ENCODE measurements at regions not wholly inside any gene's neighbourhood (a gene's known extent, or its start where the extent isn't known, plus 50 kb on each side); places are given as distances from the start of the nearest gene placed in this dataset.

DNA sequence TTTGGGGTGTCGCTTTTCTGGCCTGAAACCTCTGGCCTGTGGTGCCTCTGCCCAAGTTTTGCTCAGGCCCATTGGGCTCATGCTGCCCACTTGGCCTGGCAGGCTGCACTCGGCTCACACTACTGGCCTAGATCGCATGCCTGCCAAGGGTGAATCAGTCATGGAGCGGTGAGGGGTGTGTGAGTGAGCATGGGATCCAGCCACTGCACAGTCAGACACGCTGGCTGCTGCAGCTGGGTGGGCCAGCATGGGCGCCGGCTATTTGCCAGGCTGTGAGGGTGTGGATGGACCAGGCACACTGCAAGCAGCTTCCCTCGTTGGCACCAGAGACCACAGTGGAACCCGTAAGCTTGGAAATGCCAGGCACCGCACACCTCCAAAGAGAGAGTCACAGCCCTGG, 145.4 kb upstream of the CNR1 start:
- Mint-ChIP-seq H3K4me1 (no peaks in the 10 kb centered on the region), H3K27ac (no peak overlapping the region), H3K27me3 (peaks cover 11% of the 10 kb centered on the region), H3K9me3 (ENCODE audit: insufficient read depth) (peaks cover 1% of the 10 kb centered on the region), H3K4me3 (no peak overlapping the region)
- Histone ChIP-seq H3K9me3 (ENCODE audit: control extremely low read depth in 1 of 3, control insufficient read depth in 2 of 3, insufficient read depth in 1 of 3, low read length in 2 of 3) (peaks cover 0 to 11% (median 0%) of the 10 kb centered on the region in 3 donors), H3K27me3 (replicated peaks in 1 of 4; ENCODE audit: control extremely low read depth in 1 of 4, control insufficient read depth in 3 of 4, insufficient read depth in 4 of 4, low read length in 3 of 4) (peaks cover 0 to 6% (median 1%) of the 10 kb centered on the region in 4 experiments), H3K4me3 (ENCODE audit: control extremely low read depth in 1 of 5, extremely low read depth in 1 of 5, insufficient read depth in 1 of 5, low read depth in 2 of 5, low read length in 4 of 5) (no peak overlapping the region), H3K79me2 (ENCODE audit: control insufficient read depth, insufficient read depth, low read length) (no peaks in the 10 kb centered on the region), H2AFZ (ENCODE audit: insufficient read depth, low read depth, low read length, poor library complexity, severe bottlenecking) (no peak overlapping the region), H3K4me1 (ENCODE audit: control insufficient read depth in 2 of 2, insufficient read depth in 2 of 2, low read length in 2 of 2) (no peaks in the 10 kb centered on the region), H3K36me3 (replicated peaks in 1 of 2; ENCODE audit: control extremely low read depth in 1 of 2, control insufficient read depth in 1 of 2, extremely low read depth in 1 of 2, insufficient read depth in 2 of 2, low read length in 1 of 2) (no peaks in the 10 kb centered on the region), H3K9ac (ENCODE audit: low read length) (no peak overlapping the region), H4K20me1 (ENCODE audit: control insufficient read depth, insufficient read depth, low read length, poor library complexity, severe bottlenecking) (no peaks in the 10 kb centered on the region), H3K27ac (ENCODE audit: low read length in 2 of 2) (no peak overlapping the region), H3K4me2 (replicated peaks; ENCODE audit: low read depth, low read length, poor library complexity, severe bottlenecking) (no peak overlapping the region)
- intact Hi-C loops (cut with micrococcal nuclease), result no loop called here
- no peak for TF ChIP-seq EZH2 (IDR thresholded peaks at IDR 0.05; ENCODE audit: borderline replicate concordance, insufficient read depth, low read depth, low read length, poor library complexity, severe bottlenecking)
- TF ChIP-seq, protein P1, sequence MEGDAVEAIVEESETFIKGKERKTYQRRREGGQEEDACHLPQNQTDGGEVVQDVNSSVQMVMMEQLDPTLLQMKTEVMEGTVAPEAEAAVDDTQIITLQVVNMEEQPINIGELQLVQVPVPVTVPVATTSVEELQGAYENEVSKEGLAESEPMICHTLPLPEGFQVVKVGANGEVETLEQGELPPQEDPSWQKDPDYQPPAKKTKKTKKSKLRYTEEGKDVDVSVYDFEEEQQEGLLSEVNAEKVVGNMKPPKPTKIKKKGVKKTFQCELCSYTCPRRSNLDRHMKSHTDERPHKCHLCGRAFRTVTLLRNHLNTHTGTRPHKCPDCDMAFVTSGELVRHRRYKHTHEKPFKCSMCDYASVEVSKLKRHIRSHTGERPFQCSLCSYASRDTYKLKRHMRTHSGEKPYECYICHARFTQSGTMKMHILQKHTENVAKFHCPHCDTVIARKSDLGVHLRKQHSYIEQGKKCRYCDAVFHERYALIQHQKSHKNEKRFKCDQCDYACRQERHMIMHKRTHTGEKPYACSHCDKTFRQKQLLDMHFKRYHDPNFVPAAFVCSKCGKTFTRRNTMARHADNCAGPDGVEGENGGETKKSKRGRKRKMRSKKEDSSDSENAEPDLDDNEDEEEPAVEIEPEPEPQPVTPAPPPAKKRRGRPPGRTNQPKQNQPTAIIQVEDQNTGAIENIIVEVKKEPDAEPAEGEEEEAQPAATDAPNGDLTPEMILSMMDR (IDR thresholded peaks at IDR 0.05), result no peak
- 90% methylated on average over 10 of the region's 10 CpGs for WGBS (ENCODE audit: insufficient coverage)
- ChIA-PET CTCF (interaction anchor here (0.6 kb wide), 1 partner anchor 12 kb away, joined by 3 read pairs; no protein-coding TSS in a partner anchor), POLR2A (no interaction called here)
- no peak for ATAC-seq (ENCODE audit: low read depth)
- DNase-seq, result no peak

GRCh38 chr6:88304520-88304919, 138.4 kb upstream of the CNR1 start:
- H3K4me3 Mint-ChIP-seq, result no peak overlapping the region
- no peak for TF ChIP-seq EZH2 (IDR thresholded peaks at IDR 0.05; ENCODE audit: borderline replicate concordance, insufficient read depth, low read depth, low read length, poor library complexity, severe bottlenecking)
- TF ChIP-seq, protein P1 (IDR thresholded peaks at IDR 0.05), result no peak
- ATAC-seq (ENCODE audit: low read depth) (no peak), DNase-seq (no peak)
- H3K9me3 Mint-ChIP-seq (ENCODE audit: insufficient read depth), result peaks cover 2% of the 10 kb centered on the region
- ChIA-PET CTCF (interaction anchor here (1.1 kb wide), 1 partner anchor 68 kb away, joined by 3 read pairs; no protein-coding TSS in a partner anchor), POLR2A (no interaction called here)
- no peaks in the 10 kb centered on the region for H3K4me1 Mint-ChIP-seq
- Histone ChIP-seq H3K4me2 (replicated peaks; ENCODE audit: low read depth, low read length, poor library complexity, severe bottlenecking) (no peak overlapping the region), H3K79me2 (ENCODE audit: control insufficient read depth, insufficient read depth, low read length) (no peaks in the 10 kb centered on the region), H3K4me1 (ENCODE audit: control insufficient read depth in 2 of 2, insufficient read depth in 2 of 2, low read length in 2 of 2) (no peaks in the 10 kb centered on the region), H3K27ac (ENCODE audit: low read length in 2 of 2) (no peak overlapping the region), H3K9me3 (ENCODE audit: control extremely low read depth in 1 of 3, control insufficient read depth in 2 of 3, insufficient read depth in 1 of 3, low read length in 2 of 3) (peaks cover 0 to 6% (median 1%) of the 10 kb centered on the region in 3 donors), H3K4me3 (ENCODE audit: control extremely low read depth in 1 of 5, extremely low read depth in 1 of 5, insufficient read depth in 1 of 5, low read depth in 2 of 5, low read length in 4 of 5) (no peak overlapping the region), H4K20me1 (ENCODE audit: control insufficient read depth, insufficient read depth, low read length, poor library complexity, severe bottlenecking) (no peaks in the 10 kb centered on the region), H3K9ac (ENCODE audit: low read length) (no peak overlapping the region), H3K36me3 (replicated peaks in 1 of 2; ENCODE audit: control extremely low read depth in 1 of 2, control insufficient read depth in 1 of 2, extremely low read depth in 1 of 2, insufficient read depth in 2 of 2, low read length in 1 of 2) (no peaks in the 10 kb centered on the region), H2AFZ (ENCODE audit: insufficient read depth, low read depth, low read length, poor library complexity, severe bottlenecking) (no peak overlapping the region), H3K27me3 (replicated peaks in 1 of 4; ENCODE audit: control extremely low read depth in 1 of 4, control insufficient read depth in 3 of 4, insufficient read depth in 4 of 4, low read length in 3 of 4) (no peaks in the 10 kb centered on the region)
- no peak overlapping the region for H3K27ac Mint-ChIP-seq
- no CpG with 5 or more reads among the region's 1 CpG for WGBS (ENCODE audit: insufficient coverage)
- intact Hi-C loops (cut with micrococcal nuclease), result no loop called here
- peaks cover 6% of the 10 kb centered on the region for H3K27me3 Mint-ChIP-seq

Data from B cell (primary cell).